BJ (cell line): ENCODE measurements at regions not wholly inside any gene's neighbourhood (a gene's known extent, or its start where the extent isn't known, plus 50 kb on each side); places are given as distances from the start of the nearest gene placed in this dataset.
A peak's percentile ranks its signal among the peaks of the same experiment; 100 is the strongest.

ENCODE experiments used
- CTCF ChIA-PET: fragments of 350-600 bp; formaldehyde crosslinking; extraction: SDS; loops from one replicate; lab custom pipeline; 2021; ENCODE audit warnings: antibody characterized with exemption, inconsistent platforms; lab: Yijun Ruan, JAX
- POLR2A ChIA-PET: fragments of 300-600 bp; sonication (Branson Sonifier 250); formaldehyde crosslinking; extraction: SDS; loops from one replicate; lab custom pipeline; 2021; ENCODE audit warnings: antibody characterized with exemption; lab: Charles Lee
- DNase-seq: peaks from one replicate; pipeline ENCODE4 v3.0.0-alpha.2; 2011; ENCODE audit warnings: low read depth
- H3K27me3 ChIP-seq: 2 replicates; pipeline ENCODE4 v1.6.0; 2011; ENCODE audit warnings: low read length; ENCODE audit not compliant: control insufficient read depth, insufficient read depth
- H3K36me3 ChIP-seq: 2 replicates; pipeline ENCODE4 v1.5.1; 2011; ENCODE audit warnings: low read length; ENCODE audit not compliant: control insufficient read depth, insufficient read depth
- H3K4me3 ChIP-seq: 2 replicates; pipeline ENCODE4 v1.5.1; 2011; ENCODE audit warnings: low read depth, mild to moderate bottlenecking, control low read depth, low read length
- TF ChIP-seq, protein P1 (sequence below): IDR thresholded peaks from 2 replicates; pipeline ENCODE4 v1.5.1; 2011; ENCODE audit warnings: low read depth, mild to moderate bottlenecking, control low read depth, inconsistent platforms, low read length, moderate library complexity; ENCODE audit not compliant: insufficient read depth

GRCh38 chr18:75644871-75645270 is 217.4 kb upstream of the SMIM21 start:
- CTCF ChIA-PET, result no interaction called here
- POLR2A ChIA-PET, result no interaction called here
- TF ChIP-seq, protein P1, sequence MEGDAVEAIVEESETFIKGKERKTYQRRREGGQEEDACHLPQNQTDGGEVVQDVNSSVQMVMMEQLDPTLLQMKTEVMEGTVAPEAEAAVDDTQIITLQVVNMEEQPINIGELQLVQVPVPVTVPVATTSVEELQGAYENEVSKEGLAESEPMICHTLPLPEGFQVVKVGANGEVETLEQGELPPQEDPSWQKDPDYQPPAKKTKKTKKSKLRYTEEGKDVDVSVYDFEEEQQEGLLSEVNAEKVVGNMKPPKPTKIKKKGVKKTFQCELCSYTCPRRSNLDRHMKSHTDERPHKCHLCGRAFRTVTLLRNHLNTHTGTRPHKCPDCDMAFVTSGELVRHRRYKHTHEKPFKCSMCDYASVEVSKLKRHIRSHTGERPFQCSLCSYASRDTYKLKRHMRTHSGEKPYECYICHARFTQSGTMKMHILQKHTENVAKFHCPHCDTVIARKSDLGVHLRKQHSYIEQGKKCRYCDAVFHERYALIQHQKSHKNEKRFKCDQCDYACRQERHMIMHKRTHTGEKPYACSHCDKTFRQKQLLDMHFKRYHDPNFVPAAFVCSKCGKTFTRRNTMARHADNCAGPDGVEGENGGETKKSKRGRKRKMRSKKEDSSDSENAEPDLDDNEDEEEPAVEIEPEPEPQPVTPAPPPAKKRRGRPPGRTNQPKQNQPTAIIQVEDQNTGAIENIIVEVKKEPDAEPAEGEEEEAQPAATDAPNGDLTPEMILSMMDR, result no peak

DNA sequence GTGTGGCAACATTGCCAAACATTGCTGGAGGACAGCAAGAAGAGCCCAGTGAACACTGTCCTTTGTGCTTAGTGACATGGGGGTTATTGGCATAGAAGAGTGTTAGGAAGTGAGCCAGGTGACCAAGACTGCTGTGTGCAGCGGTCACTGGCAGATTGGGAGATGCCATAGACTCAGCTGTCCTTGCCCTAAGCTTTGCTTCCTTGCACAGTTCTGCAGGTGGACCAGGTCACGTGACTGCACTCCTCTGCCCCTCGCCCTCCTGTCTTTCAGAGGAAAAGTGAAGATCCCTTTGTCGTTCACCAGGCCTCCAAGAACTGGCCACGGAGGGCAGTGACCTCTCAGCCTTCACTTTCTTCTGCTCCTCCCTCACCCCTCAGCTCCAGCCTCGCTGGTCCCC is 215.6 kb upstream of the SMIM21 start:
- no peak for DNase-seq
- peaks cover 2% of the 10 kb centered on the region for H3K27me3 ChIP-seq
- no peaks in the 10 kb centered on the region for H3K36me3 ChIP-seq
- TF ChIP-seq, protein P1, result no peak
- CTCF ChIA-PET, result no interaction called here
- H3K4me3 ChIP-seq, result no peak overlapping the region
- POLR2A ChIA-PET, result no interaction called here

More at GRCh38 chr18:75644871-75645270, 217.4 kb upstream of the SMIM21 start:
- H3K27me3 ChIP-seq, result peaks cover 2% of the 10 kb centered on the region
- H3K4me3 ChIP-seq, result no peak overlapping the region
- no peaks in the 10 kb centered on the region for H3K36me3 ChIP-seq
- no peak for DNase-seq

GRCh38 chr18:75639472-75639831 is 211.9 kb upstream of the SMIM21 start:
- peaks cover 2% of the 10 kb centered on the region for H3K27me3 ChIP-seq
- TF ChIP-seq, protein P1, result no peak
- H3K36me3 ChIP-seq, result no peaks in the 10 kb centered on the region
- ChIA-PET CTCF (no interaction called here), POLR2A (no interaction called here)
- no peak overlapping the region for H3K4me3 ChIP-seq
- DNase-seq, result no peak

DNA sequence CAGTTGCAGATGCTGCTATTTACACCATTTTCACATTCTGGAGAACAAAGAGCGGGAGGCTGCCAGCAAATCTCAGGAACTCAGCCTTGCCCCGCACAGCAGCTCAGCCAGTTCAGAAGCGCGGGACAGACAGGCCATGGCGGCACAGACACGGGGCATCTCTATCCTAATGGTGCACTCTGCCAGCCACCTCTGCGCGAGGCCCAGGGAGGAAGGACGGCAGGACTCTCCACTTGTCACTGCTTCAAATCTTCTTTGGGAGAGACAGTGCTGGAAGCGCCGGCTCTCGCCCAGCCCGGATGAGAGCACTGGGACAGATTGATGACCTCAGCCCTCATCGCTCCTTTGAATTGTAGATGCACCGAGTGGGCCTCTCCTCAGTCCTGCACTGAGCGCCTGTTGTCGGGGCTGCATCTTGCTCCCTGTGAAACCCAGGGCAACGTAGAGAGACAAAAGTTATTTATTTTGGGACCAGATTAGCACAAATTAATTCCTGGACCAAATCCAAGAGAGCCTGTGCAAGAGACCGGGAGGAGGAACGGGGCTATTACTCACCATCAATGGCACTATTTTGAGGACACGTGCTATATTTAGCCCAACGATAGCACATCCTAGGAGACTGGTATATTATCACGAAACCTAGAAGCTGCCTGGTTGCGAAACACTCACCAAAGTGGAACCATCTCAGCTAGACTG is 211.4 kb upstream of the SMIM21 start:
- TF ChIP-seq, protein P1, result no peak
- Histone ChIP-seq H3K36me3 (no peaks in the 10 kb centered on the region), H3K4me3 (peak overlapping the region; percentile 34), H3K27me3 (peaks cover 2% of the 10 kb centered on the region)
- POLR2A ChIA-PET, result interaction anchor here (0.5 to 1.1 kb wide), 2 partner anchors 8 to 24 kb away, joined by 3 to 12 read pairs; no protein-coding TSS in a partner anchor
- DNase-seq, result peak; percentile 25
- CTCF ChIA-PET, result interaction anchor here (0.6 to 1.1 kb wide), 2 partner anchors 10 to 89 kb away, joined by 3 to 5 read pairs; no protein-coding TSS in a partner anchor

- TF ChIP-seq, protein P1, result peak; percentile 50
- peaks cover 2% of the 10 kb centered on the region for H3K27me3 ChIP-seq
- CTCF ChIA-PET, result interaction anchor here (0.6 to 1.1 kb wide), 3 partner anchors 10 to 94 kb away, joined by 3 to 5 read pairs (median 3); no protein-coding TSS in a partner anchor
- peak; percentile 44 for DNase-seq
- no peaks in the 10 kb centered on the region for H3K36me3 ChIP-seq
- peak overlapping the region; percentile 34 for H3K4me3 ChIP-seq
- POLR2A ChIA-PET, result interaction anchor here (0.5 to 1.1 kb wide), 2 partner anchors 9 to 23 kb away, joined by 3 to 12 read pairs; no protein-coding TSS in a partner anchor
Observed at GRCh38 chr18:75638223-75638775, 210.8 kb upstream of the SMIM21 start.
